H9 (cell line): ENCODE measurements at regions not wholly inside any gene's neighbourhood (a gene's known extent, or its start where the extent isn't known, plus 50 kb on each side); places are given as distances from the start of the nearest gene placed in this dataset.

Source experiments
- DNase-seq: peaks from one replicate; pipeline ENCODE4 v3.0.0-alpha.2; 2017
- H2AFZ ChIP-seq: one replicate; pipeline ENCODE4 v1.6.1; 2013; ENCODE audit warnings: mild to moderate bottlenecking, low read length, control low read depth, moderate library complexity
- H2AK5ac ChIP-seq: 2 replicates; pipeline ENCODE4 v1.6.1; 2013; ENCODE audit warnings: low read length, control low read depth, mixed read lengths; ENCODE audit not compliant: insufficient read length
- H2BK120ac ChIP-seq: one replicate; pipeline ENCODE4 v1.6.1; 2013; ENCODE audit warnings: low read depth, mild to moderate bottlenecking, low read length, control low read depth, inconsistent platforms; ENCODE audit not compliant: poor library complexity, severe bottlenecking
- H2BK12ac ChIP-seq: 2 replicates; pipeline ENCODE4 v1.6.1; 2013; ENCODE audit warnings: low read length, control low read depth, mixed read lengths, low read depth; ENCODE audit not compliant: insufficient read length
- H2BK15ac ChIP-seq: 2 replicates; pipeline ENCODE4 v1.6.1; 2013; ENCODE audit warnings: low read depth, low read length, control low read depth
- H2BK20ac ChIP-seq: one replicate; pipeline ENCODE4 v1.6.1; 2013; ENCODE audit warnings: low read depth, mild to moderate bottlenecking, low read length, control low read depth, inconsistent platforms; ENCODE audit not compliant: poor library complexity, severe bottlenecking
- H2BK5ac ChIP-seq: 2 replicates; pipeline ENCODE4 v1.6.1; 2013; ENCODE audit warnings: low read length, control low read depth, mixed read lengths; ENCODE audit not compliant: insufficient read length
- H3K14ac ChIP-seq: 2 replicates; pipeline ENCODE4 v1.6.1; 2013; ENCODE audit warnings: low read length, control low read depth; ENCODE audit not compliant: insufficient read depth
- H3K18ac ChIP-seq: 2 replicates; pipeline ENCODE4 v1.6.1; 2013; ENCODE audit warnings: low read depth, mild to moderate bottlenecking, mixed read lengths, low read length, control low read depth; ENCODE audit not compliant: insufficient read length
- H3K23ac ChIP-seq: 2 replicates; pipeline ENCODE4 v1.6.1; 2013; ENCODE audit warnings: low read length, control low read depth, mixed read lengths, low read depth; ENCODE audit not compliant: insufficient read length
- H3K23me2 ChIP-seq: 2 replicates; pipeline ENCODE4 v1.6.1; 2013; ENCODE audit warnings: low read depth, mild to moderate bottlenecking, mixed read lengths, low read length, control low read depth; ENCODE audit not compliant: insufficient read length, poor library complexity, severe bottlenecking
- H3K27ac ChIP-seq: 2 replicates; pipeline ENCODE4 v1.5.1; 2013; ENCODE audit warnings: low read length, control low read depth, mixed read lengths, low read depth; ENCODE audit not compliant: insufficient read length
- H3K27me3 ChIP-seq: 2 replicates; pipeline ENCODE4 v1.6.1; 2013; ENCODE audit warnings: low read length, control low read depth, inconsistent platforms; ENCODE audit not compliant: insufficient read depth
- H3K4ac ChIP-seq: 2 replicates; pipeline ENCODE4 v1.6.1; 2013; ENCODE audit warnings: low read depth, mild to moderate bottlenecking, control low read depth, inconsistent platforms, low read length, moderate library complexity
- H3K4me1 ChIP-seq: 2 replicates; pipeline ENCODE4 v1.6.1; 2013; ENCODE audit warnings: low read length, control low read depth, inconsistent platforms; ENCODE audit not compliant: insufficient read depth
- H3K4me2 ChIP-seq: 2 replicates; pipeline ENCODE4 v1.6.1; 2013; ENCODE audit warnings: low read length, control low read depth, mixed read lengths; ENCODE audit not compliant: insufficient read length, insufficient read depth
- H3K56ac ChIP-seq: 2 replicates; pipeline ENCODE4 v1.6.1; 2013; ENCODE audit warnings: low read depth, mild to moderate bottlenecking, mixed read lengths, low read length, control low read depth; ENCODE audit not compliant: insufficient read length
- H3K79me1 ChIP-seq: 2 replicates; pipeline ENCODE4 v1.6.1; 2013; ENCODE audit warnings: low read depth, mild to moderate bottlenecking, moderate library complexity, low read length, control low read depth, inconsistent platforms; ENCODE audit not compliant: insufficient read depth, poor library complexity, severe bottlenecking
- H3K79me2 ChIP-seq: 2 replicates; pipeline ENCODE4 v1.6.1; 2013; ENCODE audit warnings: low read length, control low read depth, inconsistent platforms; ENCODE audit not compliant: insufficient read depth
- H3K9ac ChIP-seq: 2 replicates; pipeline ENCODE4 v1.6.1; 2013; ENCODE audit warnings: low read length, control low read depth, mixed read lengths; ENCODE audit not compliant: insufficient read length; ENCODE audit errors: extremely low read depth
- H3K9me3 ChIP-seq: one replicate; pipeline ENCODE4 v1.6.1; 2013; ENCODE audit warnings: low read depth, low read length, inconsistent platforms; ENCODE audit not compliant: control insufficient read depth
- H3T11ph ChIP-seq: one replicate; pipeline ENCODE4 v1.6.1; 2013; ENCODE audit warnings: mild to moderate bottlenecking, low read length, control low read depth, inconsistent platforms
- H4K20me1 ChIP-seq: one replicate; pipeline ENCODE4 v1.6.1; 2013; ENCODE audit not compliant: control insufficient read depth, insufficient read length, insufficient read depth
- H4K5ac ChIP-seq: 2 replicates; pipeline ENCODE4 v1.6.1; 2013; ENCODE audit warnings: low read depth, mild to moderate bottlenecking, mixed read lengths, low read length, control low read depth; ENCODE audit not compliant: insufficient read length
- H4K8ac ChIP-seq: replicated peaks from 2 replicates; pipeline ENCODE4 v1.6.1; 2013; ENCODE audit warnings: low read length, control low read depth, mixed read lengths, low read depth; ENCODE audit not compliant: insufficient read length
- H4K91ac ChIP-seq: 2 replicates; pipeline ENCODE4 v1.6.1; 2013; ENCODE audit warnings: low read depth, mild to moderate bottlenecking, moderate library complexity, mixed read lengths, low read length, control low read depth; ENCODE audit not compliant: insufficient read length
- H3K27ac Mint-ChIP-seq, 3 experiments: 2 replicates in 2 of 3; 3 replicates in 1 of 3; pipeline ENCODE4 v1.8.0; 2020 to 2021; ENCODE audit warnings: mixed read lengths in 3 of 3, mild to moderate bottlenecking in 1 of 3, moderate library complexity in 1 of 3
- H3K27me3 Mint-ChIP-seq: 2 replicates; pipeline ENCODE4 v1.8.0; 2021; ENCODE audit warnings: low read depth, mild to moderate bottlenecking, moderate library complexity, mixed read lengths
- H3K36me3 Mint-ChIP-seq, 3 experiments: 2 replicates in 2 of 3; 3 replicates in 1 of 3; pipeline ENCODE4 v1.8.0; 2020 to 2021; ENCODE audit warnings: low read depth in 3 of 3, mixed read lengths in 3 of 3; ENCODE audit not compliant: insufficient read depth in 1 of 3
- H3K4me1 Mint-ChIP-seq, 2 experiments: 2 replicates each; pipeline ENCODE4 v1.8.0; 2020; ENCODE audit warnings: mixed read lengths in 2 of 2
- H3K4me3 Mint-ChIP-seq, 2 experiments: 2 replicates in 1 of 2; 3 replicates in 1 of 2; pipeline ENCODE4 v1.8.0; 2020 to 2021; ENCODE audit warnings: mild to moderate bottlenecking in 2 of 2, mixed read lengths in 2 of 2, moderate library complexity in 1 of 2
- H3K9me3 Mint-ChIP-seq, 2 experiments: 2 replicates in 1 of 2; 3 replicates in 1 of 2; pipeline ENCODE4 v1.8.0; 2020; ENCODE audit warnings: mild to moderate bottlenecking in 2 of 2, mixed read lengths in 2 of 2, moderate library complexity in 1 of 2
- WGBS: extraction: QIAGEN DNeasy Blood & Tissue Kit; methylation state at CpG from one replicate; pipeline ENCODE4 v1.1.7; 2013; ENCODE audit warnings: missing lambda C conversion rate, low lambda C conversion rate, mixed read lengths; ENCODE audit not compliant: insufficient read length; ENCODE audit errors: extremely low coverage; 5-methylcytosine and 5-hydroxymethylcytosine counted together
- TF ChIP-seq, protein P1 (sequence below): fragments of 200-600 bp; sonication (generic); conservative IDR thresholded peaks from 3 replicates; pipeline ENCODE4 v1.8.0; 2021; ENCODE audit warnings: antibody characterized with exemption, mild to moderate bottlenecking

DNA sequence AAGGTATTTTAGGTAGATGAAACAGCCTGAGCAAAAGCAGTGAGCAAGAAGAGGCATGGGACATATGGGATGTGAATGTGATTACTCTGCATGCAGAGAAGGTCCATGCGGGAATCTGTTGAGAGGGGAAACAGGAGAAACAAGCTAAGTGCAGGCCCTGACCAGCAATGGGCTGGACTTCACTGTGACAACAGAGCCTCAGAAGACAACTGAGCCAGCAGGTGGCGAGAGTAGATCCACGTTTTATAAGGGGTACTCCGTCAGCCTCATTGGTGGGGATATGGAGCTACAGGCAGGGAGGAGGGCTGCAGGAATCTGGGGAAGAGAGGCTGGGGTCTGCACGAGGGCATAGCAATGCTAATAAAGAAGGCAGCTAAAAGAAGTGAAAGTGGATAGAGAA, 405.9 kb upstream of the LMCD1 start:
- no peaks in the 10 kb centered on the region for H3K27me3 Mint-ChIP-seq
- H3K79me1 ChIP-seq = no peaks in the 10 kb centered on the region
- no peak overlapping the region for H2BK15ac ChIP-seq
- no peaks in the 10 kb centered on the region for H3K9me3 ChIP-seq
- H2BK5ac ChIP-seq = no peak overlapping the region
- no peak overlapping the region for H3K4ac ChIP-seq
- H3K27ac ChIP-seq = no peak overlapping the region
- H3K9ac ChIP-seq = no peak overlapping the region
- no peak overlapping the region for H3T11ph ChIP-seq
- no peaks in the 10 kb centered on the region; the same call in 1 of the 2 replicates for H3K4me1 ChIP-seq
- no peak overlapping the region for H3K4me3 Mint-ChIP-seq
- no peak overlapping the region for H2BK120ac ChIP-seq
- DNase-seq = peak; percentile 81
- TF ChIP-seq, protein P1, sequence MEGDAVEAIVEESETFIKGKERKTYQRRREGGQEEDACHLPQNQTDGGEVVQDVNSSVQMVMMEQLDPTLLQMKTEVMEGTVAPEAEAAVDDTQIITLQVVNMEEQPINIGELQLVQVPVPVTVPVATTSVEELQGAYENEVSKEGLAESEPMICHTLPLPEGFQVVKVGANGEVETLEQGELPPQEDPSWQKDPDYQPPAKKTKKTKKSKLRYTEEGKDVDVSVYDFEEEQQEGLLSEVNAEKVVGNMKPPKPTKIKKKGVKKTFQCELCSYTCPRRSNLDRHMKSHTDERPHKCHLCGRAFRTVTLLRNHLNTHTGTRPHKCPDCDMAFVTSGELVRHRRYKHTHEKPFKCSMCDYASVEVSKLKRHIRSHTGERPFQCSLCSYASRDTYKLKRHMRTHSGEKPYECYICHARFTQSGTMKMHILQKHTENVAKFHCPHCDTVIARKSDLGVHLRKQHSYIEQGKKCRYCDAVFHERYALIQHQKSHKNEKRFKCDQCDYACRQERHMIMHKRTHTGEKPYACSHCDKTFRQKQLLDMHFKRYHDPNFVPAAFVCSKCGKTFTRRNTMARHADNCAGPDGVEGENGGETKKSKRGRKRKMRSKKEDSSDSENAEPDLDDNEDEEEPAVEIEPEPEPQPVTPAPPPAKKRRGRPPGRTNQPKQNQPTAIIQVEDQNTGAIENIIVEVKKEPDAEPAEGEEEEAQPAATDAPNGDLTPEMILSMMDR = peak; percentile 51; the same call in 2 of the 3 replicates
- no peaks in the 10 kb centered on the region for H3K23me2 ChIP-seq
- no peak overlapping the region for H2BK12ac ChIP-seq
- no peak overlapping the region for H4K8ac ChIP-seq
- peaks cover 12 to 14% of the 10 kb centered on the region in 2 experiments for H3K4me1 Mint-ChIP-seq
- no peak overlapping the region for H4K5ac ChIP-seq
- no peak overlapping the region for H3K18ac ChIP-seq
- no peak overlapping the region for H3K23ac ChIP-seq
- no peaks in the 10 kb centered on the region for H3K36me3 Mint-ChIP-seq
- peak overlapping the region in 1 of 3 experiments; percentile 4; a peak in 1 of 7 replicates for H3K27ac Mint-ChIP-seq
- H3K14ac ChIP-seq = no peak overlapping the region; the same call in 1 of the 2 replicates
- no CpG with 5 or more reads among the region's 5 CpGs for WGBS
- no peaks in the 10 kb centered on the region for H3K79me2 ChIP-seq
- H2BK20ac ChIP-seq = no peak overlapping the region
- H3K27me3 ChIP-seq = no peaks in the 10 kb centered on the region
- H4K20me1 ChIP-seq = no peaks in the 10 kb centered on the region
- peak overlapping the region; percentile 71 for H2AFZ ChIP-seq
- H2AK5ac ChIP-seq = no peak overlapping the region
- H4K91ac ChIP-seq = no peak overlapping the region
- H3K4me2 ChIP-seq = no peak overlapping the region
- H3K9me3 Mint-ChIP-seq = no peaks in the 10 kb centered on the region
- no peak overlapping the region for H3K56ac ChIP-seq
